ENCODE measurements at regions not wholly inside any gene's neighbourhood (a gene's known extent, or its start where the extent isn't known, plus 50 kb on each side); places are given as distances from the start of the nearest gene placed in this dataset.

DNA sequence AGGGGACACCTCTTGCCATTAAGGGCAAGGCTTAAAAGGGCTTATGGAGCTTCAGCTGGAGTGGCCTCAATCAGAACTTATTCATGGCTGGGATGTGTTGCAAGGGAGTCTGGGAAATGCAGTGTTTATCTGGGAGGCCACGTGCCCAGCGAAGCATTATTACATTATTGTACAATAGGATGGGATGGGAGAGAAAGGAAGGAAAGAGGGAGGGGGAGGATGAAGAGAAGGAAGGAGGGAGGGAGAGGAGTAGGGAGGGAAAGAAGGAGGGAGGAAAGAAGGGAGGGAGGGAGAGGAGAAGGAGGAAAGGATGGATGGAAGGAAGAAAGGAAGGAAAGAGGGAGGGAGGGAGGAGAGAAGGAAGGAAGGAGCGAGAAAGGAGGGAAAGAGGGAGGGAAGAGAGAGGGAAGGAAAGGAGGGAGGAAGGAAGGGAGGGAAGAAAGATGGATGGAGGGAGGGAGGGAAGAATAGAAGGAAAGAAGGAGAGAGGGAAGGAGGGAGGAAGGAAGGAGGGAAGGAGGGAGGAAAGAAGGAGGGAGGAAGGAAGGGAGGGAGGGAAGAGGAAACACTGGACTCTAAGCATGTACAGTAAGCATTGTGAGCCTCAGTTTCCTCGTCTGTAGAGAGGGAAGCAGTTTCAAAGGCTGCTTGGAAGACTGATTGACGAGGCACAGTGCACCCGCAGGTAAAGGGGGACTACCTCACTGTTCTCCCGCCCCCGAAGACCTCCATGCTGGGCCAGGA, 62.2 kb downstream of the MYEOV start:
- no peak overlapping the region for H2AFZ ChIP-seq (ENCODE audit: low read depth, low read length, poor library complexity, severe bottlenecking)
- H3K36me3 ChIP-seq (ENCODE audit: control insufficient read depth in 1 of 2, insufficient read depth in 2 of 2, low read length in 2 of 2), result peaks cover 0 to 13% of the 10 kb centered on the region in 2 experiments; a peak in 1 of 4 replicates
- H3K9me3 ChIP-seq (ENCODE audit: control insufficient read depth in 1 of 2, insufficient read depth in 1 of 2, low read depth in 1 of 2, low read length in 2 of 2), result peaks cover 0 to 15% of the 10 kb centered on the region in 2 experiments; a peak in 1 of 4 replicates
- no peak overlapping the region for H3K9ac ChIP-seq (ENCODE audit: low read length)
- DNase-seq (ENCODE audit: low read depth, low spot score), result no peak
- H3K79me2 ChIP-seq (ENCODE audit: insufficient read depth, low read length), result peaks cover 61% of the 10 kb centered on the region
- no peak for TF ChIP-seq EZH2 (IDR thresholded peaks at IDR 0.05)
- H3K4me3 ChIP-seq (replicated peaks in 1 of 2; ENCODE audit: low read depth in 1 of 2, low read length in 2 of 2), result no peak overlapping the region
- H4K20me1 ChIP-seq (ENCODE audit: insufficient read depth), result no peaks in the 10 kb centered on the region; the same call in 1 of the 2 replicates
- CTCF ChIA-PET, result no interaction called here
- POLR2A ChIA-PET, result interaction anchor here (0.6 kb wide), 1 partner anchor 305 kb away, joined by 3 read pairs; no protein-coding TSS in a partner anchor
- no peak overlapping the region for H3K27ac ChIP-seq (ENCODE audit: low read depth, low read length)
- BruUV-seq (replicated peaks), result no TSS peak
- intact Hi-C loops (cut with micrococcal nuclease), result no loop called here
- RAD21 ChIA-PET (ENCODE audit: low non-redundant PET in 1 of 2, low total read pairs in 2 of 2, uncharacterized antibody in 2 of 2, unreplicated experiment in 2 of 2), result interaction anchor here in 1 of 2 experiments (0.5 kb wide), 1 partner anchor 62 kb away, joined by 3 read pairs; the partner anchor contains the start of gene MYEOV
- no peak overlapping the region for H3K4me2 ChIP-seq (ENCODE audit: low read length)
- no peaks in the 10 kb centered on the region for H3K27me3 ChIP-seq (ENCODE audit: insufficient read depth, low read length)
- no peaks in the 10 kb centered on the region for H3K9me2 ChIP-seq (ENCODE audit: insufficient read depth)
- peaks cover 34 to 70% of the 10 kb centered on the region in 2 experiments for H3K4me1 ChIP-seq (ENCODE audit: control insufficient read depth in 1 of 2, insufficient read depth in 2 of 2, low read length in 2 of 2)
- no peak for ATAC-seq

DNA sequence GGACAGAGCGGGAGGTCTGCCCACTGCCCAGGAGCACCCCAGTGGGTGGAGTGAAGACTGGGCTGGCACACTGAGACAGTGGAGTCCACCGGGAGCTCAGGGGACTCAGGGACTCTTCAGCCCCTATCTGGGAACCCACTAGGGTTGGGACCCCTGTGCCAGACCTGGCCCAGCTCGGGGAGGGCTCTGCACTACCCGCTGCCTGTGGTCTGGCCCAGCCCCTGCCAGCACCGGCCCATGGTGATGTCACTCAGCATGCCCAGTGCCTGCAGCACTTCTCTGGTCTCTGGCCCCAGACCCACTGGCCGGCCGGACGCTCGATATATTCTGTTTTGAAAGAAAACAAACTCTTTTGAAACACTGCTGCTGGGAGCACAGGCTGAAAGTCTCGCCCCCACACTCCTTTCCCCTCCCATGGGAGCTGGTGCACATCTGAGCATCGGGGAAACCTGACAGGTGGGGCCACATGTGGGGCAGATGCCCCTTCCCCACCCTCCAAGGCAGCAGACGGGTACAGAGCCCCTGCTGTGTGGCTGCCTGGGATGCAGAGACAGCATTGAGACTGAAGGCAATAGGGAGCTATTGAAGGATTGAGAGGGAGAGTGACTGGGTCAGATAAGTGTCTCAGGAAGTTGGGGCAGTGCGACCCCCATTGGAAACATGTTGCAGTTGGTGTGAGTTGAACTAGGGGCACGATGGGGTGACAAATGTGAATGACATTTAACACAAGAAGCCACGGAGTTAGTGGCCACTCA, 62.9 kb downstream of the MYEOV start:
- BruUV-seq (replicated peaks), result no TSS peak
- intact Hi-C loops (cut with micrococcal nuclease), result no loop called here
- H2AFZ ChIP-seq (ENCODE audit: low read depth, low read length, poor library complexity, severe bottlenecking), result no peak overlapping the region
- ChIA-PET RAD21 (ENCODE audit: low non-redundant PET in 1 of 2, low total read pairs in 2 of 2, uncharacterized antibody in 2 of 2, unreplicated experiment in 2 of 2) (interaction anchor here in 1 of 2 experiments (0.5 kb wide), 1 partner anchor 63 kb away, joined by 3 read pairs; the partner anchor contains the start of gene MYEOV), POLR2A (no interaction called here), CTCF (no interaction called here)
- peaks cover 0 to 15% of the 10 kb centered on the region in 2 experiments; a peak in 1 of 4 replicates for H3K9me3 ChIP-seq (ENCODE audit: control insufficient read depth in 1 of 2, insufficient read depth in 1 of 2, low read depth in 1 of 2, low read length in 2 of 2)
- no peak overlapping the region for H3K4me2 ChIP-seq (ENCODE audit: low read length)
- no peak overlapping the region for H3K4me3 ChIP-seq (replicated peaks in 1 of 2; ENCODE audit: low read depth in 1 of 2, low read length in 2 of 2)
- H3K9me2 ChIP-seq (ENCODE audit: insufficient read depth), result no peaks in the 10 kb centered on the region
- no peak overlapping the region for H3K9ac ChIP-seq (ENCODE audit: low read length)
- H3K79me2 ChIP-seq (ENCODE audit: insufficient read depth, low read length), result peaks cover 53% of the 10 kb centered on the region
- H3K36me3 ChIP-seq (ENCODE audit: control insufficient read depth in 1 of 2, insufficient read depth in 2 of 2, low read length in 2 of 2), result peaks cover 0 to 13% of the 10 kb centered on the region in 2 experiments; a peak in 1 of 4 replicates
- DNase-seq (ENCODE audit: low read depth, low spot score) (no peak), ATAC-seq (no peak)
- H3K27me3 ChIP-seq (ENCODE audit: insufficient read depth, low read length), result no peaks in the 10 kb centered on the region
- H4K20me1 ChIP-seq (ENCODE audit: insufficient read depth), result no peaks in the 10 kb centered on the region
- H3K27ac ChIP-seq (ENCODE audit: low read depth, low read length), result no peak overlapping the region
- H3K4me1 ChIP-seq (ENCODE audit: control insufficient read depth in 1 of 2, insufficient read depth in 2 of 2, low read length in 2 of 2), result peaks cover 26 to 70% of the 10 kb centered on the region in 2 experiments
- TF ChIP-seq JUND (IDR thresholded peaks at IDR 0.05), result no peak
- TF ChIP-seq EGR1 (IDR thresholded peaks at IDR 0.05; ENCODE audit: low read depth), result no peak
- TF ChIP-seq TCF7L2 (IDR thresholded peaks at IDR 0.05; ENCODE audit: borderline replicate concordance, extremely low read depth, insufficient read depth, insufficient read length), result no peak
- TF ChIP-seq, protein P1, sequence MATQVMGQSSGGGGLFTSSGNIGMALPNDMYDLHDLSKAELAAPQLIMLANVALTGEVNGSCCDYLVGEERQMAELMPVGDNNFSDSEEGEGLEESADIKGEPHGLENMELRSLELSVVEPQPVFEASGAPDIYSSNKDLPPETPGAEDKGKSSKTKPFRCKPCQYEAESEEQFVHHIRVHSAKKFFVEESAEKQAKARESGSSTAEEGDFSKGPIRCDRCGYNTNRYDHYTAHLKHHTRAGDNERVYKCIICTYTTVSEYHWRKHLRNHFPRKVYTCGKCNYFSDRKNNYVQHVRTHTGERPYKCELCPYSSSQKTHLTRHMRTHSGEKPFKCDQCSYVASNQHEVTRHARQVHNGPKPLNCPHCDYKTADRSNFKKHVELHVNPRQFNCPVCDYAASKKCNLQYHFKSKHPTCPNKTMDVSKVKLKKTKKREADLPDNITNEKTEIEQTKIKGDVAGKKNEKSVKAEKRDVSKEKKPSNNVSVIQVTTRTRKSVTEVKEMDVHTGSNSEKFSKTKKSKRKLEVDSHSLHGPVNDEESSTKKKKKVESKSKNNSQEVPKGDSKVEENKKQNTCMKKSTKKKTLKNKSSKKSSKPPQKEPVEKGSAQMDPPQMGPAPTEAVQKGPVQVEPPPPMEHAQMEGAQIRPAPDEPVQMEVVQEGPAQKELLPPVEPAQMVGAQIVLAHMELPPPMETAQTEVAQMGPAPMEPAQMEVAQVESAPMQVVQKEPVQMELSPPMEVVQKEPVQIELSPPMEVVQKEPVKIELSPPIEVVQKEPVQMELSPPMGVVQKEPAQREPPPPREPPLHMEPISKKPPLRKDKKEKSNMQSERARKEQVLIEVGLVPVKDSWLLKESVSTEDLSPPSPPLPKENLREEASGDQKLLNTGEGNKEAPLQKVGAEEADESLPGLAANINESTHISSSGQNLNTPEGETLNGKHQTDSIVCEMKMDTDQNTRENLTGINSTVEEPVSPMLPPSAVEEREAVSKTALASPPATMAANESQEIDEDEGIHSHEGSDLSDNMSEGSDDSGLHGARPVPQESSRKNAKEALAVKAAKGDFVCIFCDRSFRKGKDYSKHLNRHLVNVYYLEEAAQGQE (IDR thresholded peaks at IDR 0.05; ENCODE audit: low read depth), result no peak
- no peak for TF ChIP-seq ELF1 (IDR thresholded peaks at IDR 0.05; ENCODE audit: borderline replicate concordance, low read depth)
- TF ChIP-seq EZH2 (IDR thresholded peaks at IDR 0.05), result no peak
- no peak for TF ChIP-seq FOSL1 (IDR thresholded peaks at IDR 0.05; ENCODE audit: low read depth)
- TF ChIP-seq EZH2phosphoT487 (IDR thresholded peaks at IDR 0.05; ENCODE audit: borderline replicate concordance), result no peak
- TF ChIP-seq, protein P2, sequence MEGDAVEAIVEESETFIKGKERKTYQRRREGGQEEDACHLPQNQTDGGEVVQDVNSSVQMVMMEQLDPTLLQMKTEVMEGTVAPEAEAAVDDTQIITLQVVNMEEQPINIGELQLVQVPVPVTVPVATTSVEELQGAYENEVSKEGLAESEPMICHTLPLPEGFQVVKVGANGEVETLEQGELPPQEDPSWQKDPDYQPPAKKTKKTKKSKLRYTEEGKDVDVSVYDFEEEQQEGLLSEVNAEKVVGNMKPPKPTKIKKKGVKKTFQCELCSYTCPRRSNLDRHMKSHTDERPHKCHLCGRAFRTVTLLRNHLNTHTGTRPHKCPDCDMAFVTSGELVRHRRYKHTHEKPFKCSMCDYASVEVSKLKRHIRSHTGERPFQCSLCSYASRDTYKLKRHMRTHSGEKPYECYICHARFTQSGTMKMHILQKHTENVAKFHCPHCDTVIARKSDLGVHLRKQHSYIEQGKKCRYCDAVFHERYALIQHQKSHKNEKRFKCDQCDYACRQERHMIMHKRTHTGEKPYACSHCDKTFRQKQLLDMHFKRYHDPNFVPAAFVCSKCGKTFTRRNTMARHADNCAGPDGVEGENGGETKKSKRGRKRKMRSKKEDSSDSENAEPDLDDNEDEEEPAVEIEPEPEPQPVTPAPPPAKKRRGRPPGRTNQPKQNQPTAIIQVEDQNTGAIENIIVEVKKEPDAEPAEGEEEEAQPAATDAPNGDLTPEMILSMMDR (IDR thresholded peaks at IDR 0.05 in 2 of 3, conservative IDR thresholded peaks at IDR 0.05 in 1 of 3; ENCODE audit: borderline replicate concordance in 1 of 3, insufficient read depth in 1 of 3, low read depth in 2 of 3, low read length in 2 of 3), result no peak
- TF ChIP-seq YY1 (IDR thresholded peaks at IDR 0.05; ENCODE audit: extremely low read depth, insufficient replicate concordance, low read depth, low read length), result no peak
- no peak for TF ChIP-seq POLR2AphosphoS5 (IDR thresholded peaks at IDR 0.05; ENCODE audit: low read depth, low read length)
